OCI-LY7 (cell line): ENCODE measurements at regions not wholly inside any gene's neighbourhood (a gene's known extent, or its start where the extent isn't known, plus 50 kb on each side); places are given as distances from the start of the nearest gene placed in this dataset.

Experiments used
- CTCF ChIP-seq: fragments of 200-600 bp; sonication (generic); conservative IDR thresholded peaks from 2 replicates; pipeline ENCODE4 v1.5.1; 2014; ENCODE audit warnings: mild to moderate bottlenecking, antibody characterized with exemption, low read length, moderate library complexity, mixed read lengths
- EZH2phosphoT487 ChIP-seq: fragments of 200-600 bp; sonication (generic); IDR thresholded peaks from 2 replicates; pipeline ENCODE4 v1.6.1; 2018; ENCODE audit warnings: low read depth, borderline replicate concordance, mild to moderate bottlenecking, mixed run types, antibody characterized with exemption, low read length, moderate library complexity, mixed read lengths

GRCh38 chr20:4087923-4088322, 60.7 kb upstream of the SMOX start:
- TF ChIP-seq CTCF, result no peak
- TF ChIP-seq EZH2phosphoT487, result no peak
